Hematopoietic multipotent progenitor cell treated with erythropoietin and hydrocortisone succinate and interleukin-3 and kit ligand, for 6 days (in vitro differentiated cells): ENCODE measurements at regions not wholly inside any gene's neighbourhood (a gene's known extent, or its start where the extent isn't known, plus 50 kb on each side); places are given as distances from the start of the nearest gene placed in this dataset.

ENCODE experiments used
- DNase-seq: peaks from one replicate; pipeline ENCODE4 v3.0.0-alpha.2; 2015

DNA sequence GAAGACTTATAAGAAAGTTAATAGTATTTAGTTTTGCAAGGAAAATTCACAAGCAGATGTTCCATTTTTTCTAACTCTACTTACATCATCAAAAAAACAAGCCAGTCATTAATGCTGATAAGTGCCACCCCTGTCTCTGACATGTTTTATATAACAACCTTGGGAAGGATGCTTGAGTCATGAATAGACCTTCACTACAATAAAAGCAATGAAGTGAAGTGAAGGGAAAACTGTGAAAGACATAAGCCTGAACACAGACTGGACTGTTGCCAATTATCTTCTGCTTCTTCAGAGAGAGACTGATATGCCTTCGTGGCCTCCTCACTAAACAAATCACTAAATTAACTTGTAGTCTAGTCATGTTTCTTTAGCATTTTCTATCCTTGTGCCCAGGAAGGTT, 353.2 kb downstream of the PDHA2 start:
- no peak for DNase-seq

DNA sequence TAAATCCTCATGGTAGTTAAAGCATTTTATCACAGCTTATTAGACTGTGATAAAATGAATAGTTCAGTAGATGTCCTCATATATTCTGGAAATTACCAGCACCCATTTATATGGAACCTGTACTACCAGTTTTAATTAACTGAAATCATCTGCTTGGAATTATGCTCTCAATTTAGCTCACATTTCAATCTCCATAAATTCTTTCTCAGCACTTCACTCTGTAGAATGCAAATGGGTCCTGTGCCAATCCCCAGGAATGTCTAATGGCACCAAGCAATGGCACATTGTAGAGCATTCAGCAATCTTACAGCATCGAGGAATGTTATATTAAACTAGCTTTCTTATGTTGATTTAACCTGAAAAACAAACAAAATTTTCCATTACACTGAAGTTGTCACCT, 355.1 kb downstream of the PDHA2 start:
- DNase-seq, result no peak

DNA sequence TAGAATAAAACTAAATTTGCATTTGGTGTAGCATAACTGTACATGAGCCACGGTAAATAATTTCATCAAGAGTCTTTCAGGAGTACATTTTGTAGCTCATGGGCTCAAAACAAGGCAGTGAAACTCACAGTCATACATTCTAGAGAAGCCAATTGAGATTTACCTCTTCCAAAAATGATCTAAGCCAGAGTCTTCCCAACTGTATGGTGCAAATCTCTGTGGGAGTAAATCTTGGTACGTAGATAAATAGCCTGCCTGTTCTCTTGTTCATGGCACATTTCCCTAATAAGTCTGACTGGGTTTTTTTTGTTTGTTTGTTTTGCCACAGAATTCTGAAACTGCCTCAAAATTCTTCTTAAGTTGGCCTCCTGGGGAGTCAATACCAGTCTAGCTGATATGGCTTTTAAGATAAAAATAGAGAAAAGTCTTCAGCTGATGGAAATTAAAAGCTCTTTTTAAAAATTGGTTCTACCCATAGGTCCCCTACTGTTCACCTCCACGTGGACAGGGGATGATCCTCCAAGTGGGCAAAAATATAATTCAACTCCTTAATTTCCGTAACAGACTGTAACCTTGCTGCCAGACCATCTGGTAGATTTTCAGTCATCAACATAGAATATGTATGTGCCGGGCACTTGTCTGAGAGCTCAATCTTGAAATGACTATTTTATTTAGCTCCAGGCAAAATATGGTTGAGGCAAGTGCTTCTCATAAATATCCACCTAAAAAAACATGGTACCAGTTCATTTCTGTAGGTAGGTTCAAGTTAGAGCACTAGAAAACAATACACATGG, 365.4 kb downstream of the PDHA2 start:
- DNase-seq, result no peak

DNA sequence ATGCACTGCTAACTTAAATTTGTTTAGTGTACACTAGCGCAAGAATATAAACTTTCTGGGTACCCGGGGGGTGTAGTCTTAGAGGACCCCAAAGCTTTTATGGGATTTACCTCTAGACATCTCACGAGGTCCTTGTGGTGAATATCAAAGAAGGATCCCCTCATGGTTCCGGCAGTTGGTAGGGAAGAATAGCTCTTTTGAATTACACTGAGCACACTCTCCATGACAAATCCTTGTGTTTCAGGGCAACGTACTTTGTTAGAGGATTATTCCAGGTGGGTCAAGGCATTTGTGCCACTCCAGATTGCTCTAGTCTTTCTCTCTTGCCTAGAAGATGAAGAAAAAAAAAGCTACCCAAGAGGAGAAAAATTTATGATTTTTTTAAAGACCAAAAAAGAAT, 387.6 kb downstream of the PDHA2 start:
- DNase-seq, result no peak

DNA sequence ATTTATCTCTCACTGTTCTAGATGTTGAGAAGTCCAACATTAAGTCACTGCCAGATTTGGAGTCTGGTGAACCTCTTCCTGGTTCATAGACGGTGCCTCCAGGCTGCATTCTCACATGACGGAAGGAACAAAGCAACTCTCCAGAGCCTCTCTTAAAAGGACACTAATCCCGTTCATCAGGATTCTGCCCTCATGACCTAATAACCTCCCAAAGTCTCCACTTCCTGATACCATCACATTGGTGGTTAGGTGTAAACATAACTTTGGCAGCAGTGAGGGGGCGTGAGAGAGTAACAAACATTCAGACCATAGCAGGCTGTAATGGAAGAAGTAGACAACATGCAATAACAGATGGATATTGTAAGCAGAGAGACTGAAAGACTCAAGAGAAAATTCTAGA, 388.6 kb downstream of the PDHA2 start:
- DNase-seq, result peak; percentile 2

DNA sequence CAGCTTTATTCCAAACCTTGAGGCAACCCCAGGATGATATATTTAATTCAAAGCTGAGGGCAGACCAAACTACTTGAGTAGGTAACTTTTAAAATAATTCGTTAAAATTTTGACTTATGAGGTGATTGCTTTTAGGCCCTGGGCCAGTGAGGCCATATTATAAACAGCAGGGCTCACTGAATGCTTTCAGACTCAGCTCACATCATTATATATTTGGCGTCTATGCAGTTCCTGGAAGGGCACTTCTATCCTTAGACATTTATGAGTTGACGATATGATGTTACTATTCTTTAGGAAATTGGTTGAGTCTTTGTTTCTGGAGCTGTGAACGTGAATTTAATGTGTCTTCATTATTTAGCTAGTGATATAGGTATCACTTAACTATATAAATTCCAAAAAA, 400.1 kb downstream of the PDHA2 start:
- DNase-seq, result no peak

DNA sequence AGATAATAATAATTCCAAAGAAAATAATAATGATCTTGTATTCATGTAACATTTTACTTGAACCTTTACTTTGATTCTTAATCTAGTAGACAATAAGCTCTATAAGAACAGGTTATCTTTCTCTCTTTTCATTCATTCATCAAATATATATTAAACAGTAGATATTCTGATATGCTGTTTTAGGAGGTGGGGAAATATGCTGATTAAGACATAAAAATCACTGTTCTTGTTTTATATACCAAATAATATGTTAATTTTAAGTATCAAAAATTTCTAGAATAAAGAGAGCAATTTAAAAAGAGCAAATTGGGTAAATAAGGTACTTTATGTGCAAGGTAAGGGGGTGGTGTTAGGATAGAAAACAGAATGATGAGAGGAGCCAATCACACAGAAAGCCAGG, 401.9 kb downstream of the PDHA2 start:
- DNase-seq, result no peak

DNA sequence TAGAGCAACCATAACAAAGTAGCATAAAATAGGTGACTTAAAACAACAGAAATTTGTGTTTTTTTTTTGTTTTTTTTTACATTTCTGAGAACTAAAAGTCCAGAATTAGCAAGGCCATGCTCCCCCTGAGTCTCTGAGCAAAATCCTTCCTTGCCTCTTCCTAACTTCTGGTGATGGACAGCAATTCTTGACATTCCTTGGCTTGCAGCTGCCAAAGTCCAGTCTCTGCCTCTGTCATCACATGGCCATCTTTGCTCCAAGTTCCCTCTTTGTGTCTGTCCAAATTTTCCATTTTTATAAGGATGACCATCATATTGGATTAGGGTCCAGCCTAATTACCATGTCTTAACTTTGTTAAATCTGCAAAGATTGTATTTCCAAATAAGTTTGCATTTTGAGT, 407.2 kb downstream of the PDHA2 start:
- DNase-seq, result no peak

DNA sequence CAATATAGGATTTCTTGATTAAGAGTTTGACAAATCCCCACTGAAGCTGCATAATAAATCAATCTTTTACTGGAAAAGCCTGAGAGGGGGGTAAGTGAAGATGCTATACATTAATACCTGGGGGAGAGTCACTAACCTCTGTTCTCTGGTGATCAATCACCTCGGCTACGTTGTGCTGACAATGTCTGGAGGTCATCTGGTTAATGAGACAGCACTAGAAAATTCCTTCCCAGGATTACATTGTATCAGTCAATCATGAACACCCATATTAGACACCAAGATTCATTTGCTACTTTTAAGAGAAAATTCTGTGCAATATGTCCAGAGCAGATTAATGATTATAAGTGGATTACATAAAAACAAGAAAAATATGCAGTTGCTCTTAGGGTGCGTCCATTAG, 408.3 kb downstream of the PDHA2 start:
- no peak for DNase-seq

DNA sequence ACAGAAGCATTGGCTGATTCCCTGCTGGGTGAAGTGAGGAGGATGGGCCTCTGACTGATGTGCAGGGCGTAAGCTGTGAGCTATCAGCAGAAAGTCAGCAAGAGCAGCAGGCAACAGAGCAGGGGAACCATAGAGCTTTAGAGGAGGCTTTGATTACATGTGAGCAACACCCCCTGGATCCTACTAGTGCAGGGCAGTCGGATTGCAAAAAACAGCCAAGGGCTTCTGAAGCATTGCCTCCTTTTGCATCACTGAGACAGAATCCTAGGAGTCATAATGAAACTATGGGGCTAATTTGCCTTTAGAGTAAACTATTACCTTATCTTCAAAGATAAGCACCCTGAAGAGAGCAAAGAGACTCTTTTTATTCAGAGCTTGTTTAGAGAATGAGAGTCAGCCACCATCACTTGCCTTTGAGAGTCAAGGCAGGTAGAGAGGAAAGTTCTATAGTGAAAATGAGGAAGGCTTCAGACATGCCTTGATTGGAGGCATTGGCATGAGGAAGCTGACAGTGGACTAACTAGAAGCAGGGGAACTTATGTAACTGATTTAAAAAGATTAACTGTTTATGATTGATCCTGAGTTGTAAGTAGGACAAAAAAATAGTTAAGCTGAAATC, 420.3 kb downstream of the PDHA2 start:
- DNase-seq, result no peak

DNA sequence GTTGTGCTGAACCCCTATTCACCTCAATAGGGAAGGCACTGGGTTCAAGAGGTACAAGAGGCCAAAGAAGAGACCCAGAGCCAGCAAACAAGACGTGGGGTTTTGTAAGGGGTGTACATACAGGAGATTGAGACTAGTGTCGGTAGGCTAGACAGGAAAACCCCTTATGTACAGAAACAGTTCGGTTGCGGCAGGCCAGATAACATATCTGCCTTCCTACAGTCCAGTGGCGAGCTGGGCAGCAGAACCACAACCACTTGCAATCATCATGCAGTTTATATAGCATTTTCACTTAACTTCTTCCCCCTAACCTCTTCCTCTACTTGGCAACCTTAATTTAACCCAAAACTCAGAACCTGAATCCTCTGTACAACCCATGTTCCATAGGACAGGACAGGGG, 422.2 kb downstream of the PDHA2 start:
- peak; percentile 30 for DNase-seq

DNA sequence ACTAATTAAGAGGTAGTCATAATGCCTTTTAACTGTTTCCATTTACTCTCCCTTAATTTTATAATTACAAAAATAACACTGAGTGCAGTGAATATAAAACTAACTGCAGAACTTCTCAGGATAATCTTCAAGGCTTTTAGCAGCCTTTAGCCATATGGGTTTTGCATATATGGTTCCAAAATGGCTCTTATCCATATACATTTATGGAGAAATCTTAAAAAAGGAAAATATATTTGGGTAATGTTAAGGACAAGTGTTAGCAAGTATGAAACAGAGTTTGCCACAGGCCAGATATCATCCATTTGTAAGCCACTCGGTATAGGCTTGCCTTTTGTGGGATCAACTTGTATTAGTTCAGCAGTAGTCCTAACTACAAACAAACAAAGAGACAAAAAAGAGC, 423.4 kb downstream of the PDHA2 start:
- DNase-seq, result no peak

DNA sequence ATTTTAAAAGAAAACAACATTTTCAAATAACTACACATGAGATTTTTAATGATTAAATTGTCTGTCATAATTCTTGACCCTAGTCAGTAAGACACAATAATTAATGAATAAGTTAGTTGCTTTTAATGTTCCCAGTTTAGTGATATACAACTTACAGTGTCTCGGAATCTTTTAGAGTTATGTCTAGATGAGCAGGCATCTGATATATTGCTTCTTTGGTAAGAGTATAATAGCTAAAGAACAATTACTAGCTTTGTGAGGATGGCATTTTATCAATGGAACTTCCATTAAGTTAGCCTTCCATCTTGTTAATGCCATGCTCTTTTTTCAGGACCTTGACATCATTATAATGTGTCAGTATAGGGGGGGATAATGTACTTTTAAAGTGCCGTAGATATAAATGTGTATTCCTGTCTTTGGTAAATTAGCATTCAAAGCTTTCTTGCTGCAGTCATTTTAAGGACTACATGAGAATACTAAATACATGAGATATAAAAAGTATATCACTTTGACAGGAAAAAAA, 425.1 kb downstream of the PDHA2 start:
- no peak for DNase-seq

DNA sequence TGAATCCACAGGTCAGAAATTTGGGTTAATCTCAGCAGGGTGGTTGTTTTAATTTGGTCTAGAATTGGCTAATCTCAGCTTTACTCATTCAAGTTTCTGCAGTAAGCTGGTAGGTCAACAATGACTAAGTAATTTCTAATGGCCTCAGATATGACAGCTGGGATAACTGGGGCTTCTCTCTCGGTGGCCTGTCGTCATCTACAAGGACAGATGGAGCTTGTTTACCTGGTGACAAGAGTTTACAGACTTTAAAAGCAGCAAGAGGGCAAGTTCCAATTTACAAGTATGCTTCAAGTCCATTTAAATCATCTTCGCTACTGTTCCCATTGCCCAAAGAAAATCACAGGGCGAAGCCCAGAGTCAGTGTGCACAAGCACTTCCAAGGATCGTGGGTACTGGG, 453.9 kb downstream of the PDHA2 start:
- no peak for DNase-seq

DNA sequence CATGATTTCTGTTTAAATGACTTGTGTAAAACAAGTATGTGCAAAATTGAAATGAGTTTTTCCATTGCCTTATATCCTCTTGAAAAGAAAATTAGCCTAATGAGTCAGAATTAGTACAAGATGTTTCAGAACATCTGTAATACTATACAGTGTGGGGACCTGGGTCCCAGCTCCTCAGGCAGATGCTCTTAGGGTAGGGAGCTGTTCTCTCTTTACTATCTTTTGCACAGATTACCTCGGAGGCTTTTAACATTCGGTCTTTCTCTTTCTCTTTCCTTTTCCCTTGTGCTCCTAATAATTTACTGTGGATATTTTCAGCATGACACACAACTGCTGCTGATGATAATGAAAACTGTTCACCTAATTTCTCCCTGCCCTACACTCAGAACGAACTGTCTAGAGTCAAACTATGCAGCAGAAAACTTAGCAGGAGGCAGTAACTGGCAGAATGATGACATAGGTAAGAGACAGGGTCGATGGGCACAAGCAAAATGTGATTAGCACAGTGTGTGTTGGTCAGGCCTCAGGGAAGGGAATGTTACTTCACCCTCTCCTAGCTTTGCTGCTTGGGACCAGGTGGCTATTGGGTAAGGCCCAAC, 455.3 kb downstream of the PDHA2 start:
- no peak for DNase-seq

DNA sequence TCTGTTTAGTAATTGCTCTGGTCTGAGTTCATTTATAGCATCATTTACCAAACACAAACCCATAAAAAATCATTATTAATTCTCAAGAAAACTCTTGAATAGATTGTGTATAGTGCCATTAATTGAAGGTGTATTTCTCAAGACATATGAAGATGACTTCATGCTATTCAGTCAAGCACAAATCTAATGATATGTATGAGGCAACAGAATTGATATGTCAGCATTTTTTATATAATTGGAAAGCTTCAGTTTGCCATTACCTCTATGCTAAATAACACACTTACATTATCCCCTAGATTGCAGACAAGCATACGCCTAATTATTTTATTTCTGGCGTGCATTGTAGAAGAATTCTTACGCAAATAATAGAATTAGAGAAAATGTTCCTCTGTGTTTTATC, 461.8 kb downstream of the PDHA2 start:
- no peak for DNase-seq

DNA sequence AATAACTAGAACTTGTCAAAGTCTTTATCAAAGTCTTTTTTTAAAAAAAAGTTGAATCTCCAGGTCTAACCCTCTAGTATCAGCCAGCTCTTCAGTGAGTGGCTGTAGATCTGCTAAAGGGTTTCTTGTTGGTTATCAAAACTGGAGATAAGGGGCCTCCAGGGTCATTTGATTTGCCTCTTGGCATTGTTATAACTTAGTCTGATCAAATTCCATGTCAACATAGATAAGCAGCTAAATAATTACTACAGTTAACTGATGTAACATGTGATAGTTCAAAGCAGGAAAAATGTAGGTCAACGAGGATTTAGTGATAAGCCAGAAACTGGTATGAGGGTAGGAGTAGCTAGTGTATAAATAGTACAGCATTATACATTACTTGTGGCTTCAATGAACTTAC, 465.1 kb downstream of the PDHA2 start:
- no peak for DNase-seq

DNA sequence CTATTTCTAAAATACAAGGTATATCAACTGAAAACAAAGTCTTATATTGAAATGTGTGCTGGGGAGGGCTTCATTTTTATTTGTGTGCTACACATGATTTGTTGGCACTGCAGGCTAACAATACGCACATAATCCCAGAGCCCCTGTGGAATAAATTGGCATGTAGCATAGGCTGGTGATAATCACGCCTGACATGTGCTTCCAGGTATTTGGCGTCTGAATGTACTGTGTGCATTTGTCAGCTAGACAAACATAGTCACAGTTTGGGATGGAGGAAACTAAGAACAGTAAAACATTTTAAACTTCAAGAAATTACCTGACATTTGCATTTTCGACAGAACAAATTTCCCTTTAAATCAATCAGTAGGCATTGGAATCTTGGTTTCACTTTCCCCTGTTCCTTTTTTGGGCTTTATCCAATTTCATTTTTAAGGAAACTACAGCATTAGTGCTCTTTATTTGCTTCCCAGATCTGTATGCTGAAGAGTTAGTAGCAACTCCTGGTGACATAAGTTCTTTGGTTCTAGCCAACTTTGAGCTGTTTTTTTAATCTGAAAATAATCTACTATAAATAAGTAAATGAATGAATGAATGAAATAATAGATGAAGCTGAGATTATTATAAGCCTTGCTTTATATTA, 472.3 kb downstream of the PDHA2 start:
- no peak for DNase-seq

DNA sequence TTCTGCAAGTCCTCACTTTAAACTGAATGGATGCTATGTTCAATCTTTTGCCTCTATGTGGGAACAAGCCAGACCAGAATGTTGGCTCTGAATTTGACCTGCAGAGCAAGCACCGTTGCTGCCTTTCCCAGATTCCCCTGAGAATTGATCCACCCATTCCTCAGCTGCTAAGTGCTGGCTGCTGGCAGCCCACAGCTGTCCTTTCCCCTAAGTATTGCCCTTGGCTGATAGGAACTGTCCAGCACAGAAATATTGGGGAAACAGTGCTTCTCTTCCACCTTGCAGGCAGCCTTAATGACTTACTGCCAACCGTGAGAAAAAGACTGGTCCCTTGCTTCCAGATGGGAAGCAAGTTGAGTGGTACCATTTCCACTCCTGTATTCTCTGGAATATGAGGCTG, 475.9 kb downstream of the PDHA2 start:
- no peak for DNase-seq

DNA sequence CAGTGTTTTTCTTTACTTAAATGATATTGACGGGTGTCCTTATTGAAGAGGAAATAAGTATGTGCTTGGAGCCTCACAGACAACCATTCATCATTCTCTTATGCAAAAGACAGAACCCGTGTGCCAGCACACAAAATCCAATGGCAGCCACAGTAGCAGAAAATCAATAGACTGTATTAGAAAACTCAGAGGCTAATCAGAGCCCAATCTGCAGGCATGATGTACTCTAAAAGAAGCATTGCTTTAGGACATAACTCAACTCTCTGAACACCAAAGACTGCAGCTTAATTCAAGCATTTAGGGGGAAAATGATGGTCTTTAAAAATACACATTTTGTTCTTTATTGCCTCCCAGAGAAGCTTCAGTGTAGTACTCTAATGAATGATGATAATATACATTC, 476.9 kb downstream of the PDHA2 start:
- DNase-seq, result no peak

DNA sequence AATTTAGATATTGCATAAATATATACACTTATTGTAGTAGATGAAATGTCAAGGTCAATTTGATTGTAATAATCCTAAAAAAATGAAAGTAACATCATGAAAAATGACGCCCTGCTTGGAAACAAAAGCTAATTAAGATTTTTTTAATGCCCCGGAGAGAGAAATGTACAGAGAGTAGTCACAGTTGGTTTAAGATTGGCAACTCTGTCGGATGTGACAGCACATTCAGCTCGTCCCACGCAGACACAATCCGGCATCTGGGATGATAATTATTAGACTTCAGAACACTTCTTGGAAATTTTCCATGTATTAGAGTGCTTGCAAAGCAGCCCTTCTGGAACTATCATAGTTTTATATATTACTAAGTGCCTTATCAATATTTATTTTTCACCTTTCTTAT, 478.0 kb downstream of the PDHA2 start:
- no peak for DNase-seq

DNA sequence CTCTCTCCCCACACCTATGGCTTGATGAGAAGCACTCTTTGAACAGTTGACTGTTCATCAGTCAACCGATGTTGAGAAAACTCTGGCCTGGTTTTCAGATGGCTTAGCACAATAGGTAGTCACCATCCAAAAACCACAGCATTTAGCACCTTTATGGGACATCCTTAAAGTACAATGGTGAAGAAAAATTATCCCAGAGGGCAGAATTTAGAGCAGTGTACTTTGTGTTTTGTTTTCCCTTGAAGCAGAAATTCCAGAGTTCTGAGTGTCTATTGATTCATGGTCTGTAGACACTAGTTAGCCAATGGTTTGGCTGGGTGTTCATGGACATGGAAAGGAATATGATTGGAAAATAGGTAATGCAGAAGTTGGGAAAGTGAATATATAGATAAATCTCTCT, 487.0 kb downstream of the PDHA2 start:
- no peak for DNase-seq

DNA sequence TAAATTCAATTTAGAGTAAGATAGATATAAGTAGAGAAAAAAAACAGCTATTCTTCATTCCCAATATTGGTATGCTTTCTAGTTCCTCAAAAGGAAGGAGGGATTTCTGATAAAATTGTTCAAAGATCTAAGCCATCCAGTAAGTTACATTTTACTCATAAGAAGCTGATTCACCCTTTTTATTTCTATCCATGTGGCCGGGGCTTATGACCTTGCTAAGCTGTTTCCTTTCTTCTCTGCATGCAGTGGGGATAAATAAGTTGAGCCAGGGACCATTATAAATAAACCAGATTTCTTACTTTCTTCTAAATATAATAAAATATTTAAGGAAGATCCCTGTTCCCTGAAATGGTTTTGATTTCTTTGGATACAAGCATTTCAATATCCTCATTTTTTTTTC, 502.3 kb downstream of the PDHA2 start:
- DNase-seq, result no peak
